Pancreas (tissue), 10 donors: ENCODE measurements at regions not wholly inside any gene's neighbourhood (a gene's known extent, or its start where the extent isn't known, plus 50 kb on each side); places are given as distances from the start of the nearest gene placed in this dataset.

ENCODE experiments used
- ATAC-seq, 4 donors: fragments of 200-7000 bp; cut with Tn5 transposase; one replicate each; pipeline versions ENCODE4 v1.8.0 to v1.9.1; 2020; ENCODE audit warnings: mild to moderate bottlenecking in 4 of 4, moderate library complexity in 4 of 4
- DNase-seq, 6 donors: peaks; one replicate each; pipeline ENCODE4 v3.0.0-alpha.2; 2020
- FAIRE-seq: peaks from 2 replicates; lab custom pipeline; 2012; peaks lifted over from hg19 to GRCh38; lab: Jason Lieb, UNC
- H3K27ac ChIP-seq, 4 donors: fragments of 200-600 bp; sonication (generic); 1 replicate in 3 of 4; 2 replicates in 1 of 4; pipeline versions ENCODE4 v1.5.0 to v1.8.0; 2020
- H3K27me3 ChIP-seq, 4 donors: fragments of 200-600 bp; one replicate each; pipeline ENCODE4 v1.8.0; 2021
- H3K36me3 ChIP-seq, 3 donors: fragments of 200-600 bp; sonication (generic) in 1 of 3; one replicate each; pipeline versions ENCODE4 v1.5.0 to v1.8.0; 2020 to 2021
- H3K4me1 ChIP-seq, 3 donors: fragments of 200-600 bp; one replicate each; pipeline ENCODE4 v1.8.0; 2021
- H3K4me3 ChIP-seq, 4 donors: fragments of 200-600 bp; sonication (generic) in 2 of 4; one replicate each; pipeline versions ENCODE4 v1.5.0 to v1.8.0; 2020 to 2021
- H3K9me3 ChIP-seq, 4 donors: fragments of 200-600 bp; one replicate each; pipeline ENCODE4 v1.8.0; 2021
- CTCF ChIP-seq, 4 donors: fragments of 200-600 bp; sonication (generic) in 3 of 4; IDR thresholded peaks; one replicate each; pipeline versions ENCODE4 v1.5.0 to v1.8.0; 2021; ENCODE audit warnings: antibody characterized with exemption in 4 of 4
- WGBS, 2 donors: extraction: QIAGEN DNeasy Blood & Tissue Kit; methylation state at CpG; one replicate each; pipeline ENCODE4 v1.1.7; 2013; 5-methylcytosine and 5-hydroxymethylcytosine counted together
- intact Hi-C, 3 donors: fragments of 100-400 bp; cut with DNase I; formaldehyde crosslinking; loops; one replicate each; pipeline versions ENCODE4 v1.11.1 to v1.14.2; 2022
- donor health status: healthy with polysubstance abuse.
- donor health status: DM: no; HTN: no; CAD: no; lungs with moderate emphysema.
- donor health status: DM: no; HTN: no; CAD: no.
- donor health status: control.
- donor health status: control.
- donor health status: Bipolar disorder and iron deficiency.
- donor health status: DM: yes; HTN: yes; CAD: no.
- donor health status: DM: no; HTN: no; CAD: no.
- donor health status: DM: no; HTN: no; CAD: no.
- donor health status: DM: yes; HTN: yes; CAD: no.

DNA sequence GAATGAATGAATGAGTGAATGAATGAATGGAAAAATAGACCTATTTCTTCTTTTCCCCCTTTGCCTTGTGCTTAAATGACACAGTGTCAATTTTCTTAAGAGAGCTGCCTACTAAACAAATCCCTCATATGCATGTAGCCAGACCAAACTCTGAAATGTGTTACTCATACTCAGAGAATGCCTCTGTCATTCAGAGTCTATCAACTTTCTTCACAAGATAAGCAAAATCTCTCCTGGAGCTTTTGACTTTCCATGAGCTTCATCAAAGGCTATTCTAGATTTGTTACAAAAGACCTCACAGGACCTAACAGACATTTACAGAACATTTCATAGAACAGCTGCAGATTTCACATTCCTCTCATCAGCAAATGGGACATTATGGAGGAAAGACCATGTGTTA is 275.7 kb upstream of the MSX2 start:
- Histone ChIP-seq H3K9me3 (no peaks in the 10 kb centered on the region), H3K4me3 (no peak overlapping the region), H3K27ac (no peak overlapping the region), H3K27me3 (no peaks in the 10 kb centered on the region), H3K4me1 (no peaks in the 10 kb centered on the region), H3K36me3 (no peaks in the 10 kb centered on the region)
- no peak for FAIRE-seq
- no peak for ATAC-seq
- intact Hi-C loops = no loop called here
- TF ChIP-seq CTCF (IDR thresholded peaks at IDR 0.05) = no peak
- no peak for DNase-seq

- 71 to 75% methylated on average over 2 of the region's 2 CpGs for WGBS, 2 donors
Observed at GRCh38 chr5:174453690-174454089, 270.7 kb upstream of the MSX2 start.

GRCh38 chr5:174454464-174454863 is 269.9 kb upstream of the MSX2 start:
- 51 to 57% methylated on average over 6 of the region's 6 CpGs for WGBS, 2 donors
- no peak for FAIRE-seq
- TF ChIP-seq CTCF (IDR thresholded peaks at IDR 0.05) = no peak
- no peak for ATAC-seq
- H3K27ac ChIP-seq = no peak overlapping the region
- no peak overlapping the region for H3K4me3 ChIP-seq
- H3K9me3 ChIP-seq = no peaks in the 10 kb centered on the region
- H3K27me3 ChIP-seq = no peaks in the 10 kb centered on the region
- intact Hi-C loops = no loop called here
- H3K4me1 ChIP-seq = no peaks in the 10 kb centered on the region
- H3K36me3 ChIP-seq = no peaks in the 10 kb centered on the region
- DNase-seq = no peak

More at GRCh38 chr5:174453690-174454089, 270.7 kb upstream of the MSX2 start:
- Histone ChIP-seq H3K4me3 (no peak overlapping the region), H3K4me1 (no peaks in the 10 kb centered on the region), H3K27ac (no peak overlapping the region), H3K9me3 (no peaks in the 10 kb centered on the region), H3K27me3 (no peaks in the 10 kb centered on the region), H3K36me3 (no peaks in the 10 kb centered on the region)
- no peak for FAIRE-seq
- ATAC-seq = no peak
- intact Hi-C loops = no loop called here
- DNase-seq = no peak
- no peak for TF ChIP-seq CTCF (IDR thresholded peaks at IDR 0.05)

- 47 to 61% methylated on average over 3 of the region's 3 CpGs for WGBS, 2 donors
- Histone ChIP-seq H3K4me3 (no peak overlapping the region), H3K27ac (no peak overlapping the region), H3K4me1 (no peaks in the 10 kb centered on the region), H3K36me3 (no peaks in the 10 kb centered on the region), H3K9me3 (no peaks in the 10 kb centered on the region), H3K27me3 (no peaks in the 10 kb centered on the region)
- intact Hi-C loops = no loop called here
- no peak for ATAC-seq
- TF ChIP-seq CTCF (IDR thresholded peaks at IDR 0.05) = no peak
- FAIRE-seq = no peak
- DNase-seq = no peak
Observed at GRCh38 chr5:174454890-174455289, 269.5 kb upstream of the MSX2 start.

DNA sequence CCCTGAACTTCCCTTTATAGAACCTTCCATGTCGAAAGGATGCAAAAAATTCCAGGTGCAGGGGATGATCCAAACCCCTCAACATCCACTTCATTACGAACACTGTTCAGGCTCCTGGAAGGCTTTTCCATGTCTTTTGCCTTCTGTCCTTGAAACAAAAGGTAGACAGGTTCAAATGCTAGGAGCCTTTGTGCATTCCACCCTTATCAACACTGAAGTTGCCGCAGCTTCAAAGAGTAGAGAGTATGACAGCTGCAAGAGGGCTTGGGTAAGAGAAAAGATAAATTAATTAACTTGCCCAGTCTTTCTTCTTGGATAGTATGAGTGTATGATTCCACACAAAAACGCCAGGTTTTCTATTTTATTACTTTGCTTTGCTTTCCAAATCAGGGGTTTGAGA is 269.1 kb upstream of the MSX2 start:
- no peaks in the 10 kb centered on the region for H3K27me3 ChIP-seq
- H3K4me1 ChIP-seq = no peaks in the 10 kb centered on the region
- H3K4me3 ChIP-seq = no peak overlapping the region
- 27 to 30% methylated on average over 4 of the region's 4 CpGs for WGBS, 2 donors
- H3K9me3 ChIP-seq = no peaks in the 10 kb centered on the region
- intact Hi-C loops = no loop called here
- DNase-seq (no peak), ATAC-seq (no peak), FAIRE-seq (no peak)
- H3K27ac ChIP-seq = no peak overlapping the region
- no peak for TF ChIP-seq CTCF (IDR thresholded peaks at IDR 0.05)
- H3K36me3 ChIP-seq = no peaks in the 10 kb centered on the region
